Inflammatory macrophage (primary cell): ENCODE measurements at regions not wholly inside any gene's neighbourhood (a gene's known extent, or its start where the extent isn't known, plus 50 kb on each side); places are given as distances from the start of the nearest gene placed in this dataset.
A peak's percentile ranks its signal among the peaks of the same experiment; 100 is the strongest.

Experiments used
- DNase-seq, 2 donors: peaks; one replicate each; pipeline ENCODE4 v3.0.0-alpha.2; 2020 to 2022

- peak in 1 of 2 donors; percentile 9 for DNase-seq
Observed at GRCh38 chr15:94099574-94099960, 131.8 kb upstream of the MCTP2 start.

GRCh38 chr15:94098921-94099573, 132.3 kb upstream of the MCTP2 start:
- DNase-seq: no peak

- no peak for DNase-seq
Observed at GRCh38 chr15:94097552-94097951, 133.8 kb upstream of the MCTP2 start.

- DNase-seq: no peak
Observed at GRCh38 chr15:94094310-94094709, 137.1 kb upstream of the MCTP2 start.

- DNase-seq: no peak
Observed at GRCh38 chr15:94086341-94086740, 145.0 kb upstream of the MCTP2 start.

GRCh38 chr15:94083467-94084052, 147.8 kb upstream of the MCTP2 start:
- no peak for DNase-seq

- DNase-seq: no peak
Observed at GRCh38 chr15:94081829-94082228, 149.5 kb upstream of the MCTP2 start.

GRCh38 chr15:94080989-94081605, 150.3 kb upstream of the MCTP2 start:
- no peak for DNase-seq

GRCh38 chr15:94080416-94080815, 150.9 kb upstream of the MCTP2 start:
- no peak for DNase-seq

GRCh38 chr15:94079968-94080367, 151.4 kb upstream of the MCTP2 start:
- no peak for DNase-seq

- DNase-seq: no peak
Observed at GRCh38 chr15:94079459-94079858, 151.9 kb upstream of the MCTP2 start.

GRCh38 chr15:94077938-94078337, 153.4 kb upstream of the MCTP2 start:
- DNase-seq: no peak

- no peak for DNase-seq
Observed at GRCh38 chr15:94075349-94075748, 156.0 kb upstream of the MCTP2 start.

GRCh38 chr15:94070356-94071295, 160.7 kb upstream of the MCTP2 start:
- DNase-seq: peak in 1 of 2 donors; percentile 22

- no peak for DNase-seq
Observed at GRCh38 chr15:94069844-94070243, 161.5 kb upstream of the MCTP2 start.

GRCh38 chr15:94066811-94067210, 164.6 kb upstream of the MCTP2 start:
- DNase-seq: no peak

GRCh38 chr15:94066046-94066445, 165.3 kb upstream of the MCTP2 start:
- DNase-seq: no peak

GRCh38 chr15:94064676-94065313, 166.6 kb upstream of the MCTP2 start:
- no peak for DNase-seq

GRCh38 chr15:94061041-94061440, 170.3 kb upstream of the MCTP2 start:
- DNase-seq: no peak

GRCh38 chr15:94059013-94059587, 172.3 kb upstream of the MCTP2 start:
- peak; percentile 4 to 33 for DNase-seq

- DNase-seq: no peak
Observed at GRCh38 chr15:94057305-94057704, 174.1 kb upstream of the MCTP2 start.

GRCh38 chr15:94056314-94056713, 175.0 kb upstream of the MCTP2 start:
- no peak for DNase-seq
